ENCODE measurements at regions not wholly inside any gene's neighbourhood (a gene's known extent, or its start where the extent isn't known, plus 50 kb on each side); places are given as distances from the start of the nearest gene placed in this dataset.

DNA sequence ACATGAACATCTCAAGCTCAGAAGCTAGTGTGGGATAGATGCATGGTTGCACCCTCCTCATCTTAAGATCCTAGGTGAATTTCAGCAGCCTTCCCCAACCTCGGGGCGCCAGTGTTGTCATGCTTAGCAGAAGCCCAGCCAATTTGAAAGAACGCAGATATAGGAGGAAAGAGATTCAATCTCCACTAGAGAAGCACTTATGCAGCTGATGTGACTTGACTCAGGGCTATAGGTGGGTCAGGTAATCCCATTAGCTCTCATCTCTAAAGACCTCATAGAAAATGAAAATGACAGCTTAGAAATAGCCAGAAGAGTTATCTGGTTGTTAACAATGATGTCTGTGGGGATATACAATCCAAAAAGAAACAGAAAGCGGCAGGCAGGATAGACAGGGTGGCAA is 310.5 kb downstream of the GPAM start:
- Histone ChIP-seq H4K5ac (ENCODE audit: insufficient read length, low read depth, low read length) (no peak overlapping the region), H2BK20ac (ENCODE audit: low read length) (no peak overlapping the region), H3K23me2 (ENCODE audit: low read depth, low read length) (no peaks in the 10 kb centered on the region), H3K79me1 (ENCODE audit: low read depth, low read length) (no peaks in the 10 kb centered on the region), H2BK120ac (replicated peaks; ENCODE audit: low read depth, low read length) (no peak overlapping the region), H4K91ac (replicated peaks; ENCODE audit: insufficient read length, low read length) (no peak overlapping the region), H3K27ac (ENCODE audit: low read depth, low read length) (no peak overlapping the region), H3K4me1 (replicated peaks in 1 of 4; ENCODE audit: control insufficient read depth in 3 of 4, insufficient read depth in 4 of 4, low read length in 3 of 4) (peaks cover 0 to 2% (median 0%) of the 10 kb centered on the region in 4 experiments; a peak in 1 of 7 replicates), H3K23ac (ENCODE audit: insufficient read length) (no peak overlapping the region), H3K9ac (replicated peaks in 1 of 4; ENCODE audit: extremely low read depth in 1 of 4, low read depth in 3 of 4, low read length in 3 of 4) (no peak overlapping the region), H2AK5ac (ENCODE audit: low read depth, low read length) (no peak overlapping the region), H3K56ac (replicated peaks; ENCODE audit: insufficient read length, low read depth, low read length) (no peak overlapping the region), H3K18ac (ENCODE audit: extremely low read depth, low read length) (no peak overlapping the region), H3K4ac (replicated peaks; ENCODE audit: insufficient read length, low read depth, low read length) (no peak overlapping the region), H2BK15ac (ENCODE audit: low read length) (no peak overlapping the region), H4K20me1 (replicated peaks in 1 of 2; ENCODE audit: control insufficient read depth in 1 of 2, insufficient read depth in 2 of 2, low read length in 2 of 2) (no peaks in the 10 kb centered on the region), H3K27me3 (replicated peaks in 1 of 4; ENCODE audit: control insufficient read depth in 3 of 4, extremely low read depth in 1 of 4, insufficient read depth in 3 of 4, low read length in 3 of 4) (no peaks in the 10 kb centered on the region), H3K36me3 (ENCODE audit: control insufficient read depth in 2 of 4, insufficient read depth in 4 of 4, low read length in 3 of 4) (peaks cover 0 to 2% (median 0%) of the 10 kb centered on the region in 4 experiments; a peak in 2 of 8 replicates), H3K14ac (ENCODE audit: insufficient read length) (no peak overlapping the region), H3K9me3 (ENCODE audit: insufficient read depth in 2 of 2, low read depth in 1 of 2, low read length in 1 of 2) (peaks cover 2 to 7% of the 10 kb centered on the region in 2 experiments; a peak in 2 of 4 replicates), H2BK5ac (ENCODE audit: low read depth, low read length) (no peak overlapping the region), H3K4me3 (ENCODE audit: extremely low read depth in 1 of 4, insufficient read depth in 2 of 4, low read depth in 3 of 4, low read length in 4 of 4) (no peak overlapping the region), H2AFZ (ENCODE audit: low read length) (no peak overlapping the region), H4K8ac (ENCODE audit: extremely low read depth, insufficient read depth, low read length) (no peak overlapping the region), H3K4me2 (ENCODE audit: insufficient read depth in 1 of 2, low read depth in 2 of 2, low read length in 2 of 2) (no peak overlapping the region), H3K79me2 (ENCODE audit: control insufficient read depth in 1 of 2, insufficient read depth in 2 of 2, low read length in 2 of 2) (no peaks in the 10 kb centered on the region), H2BK12ac (ENCODE audit: low read depth, low read length) (no peak overlapping the region)
- DNase-seq (ENCODE audit: low read depth in 1 of 2, low spot score in 2 of 2) (no peak), FAIRE-seq (no peak)
- 92% methylated on average over 4 of the region's 4 CpGs; no CpG with 5 or more reads in 1 of the 2 experiments for WGBS, 2 experiments (ENCODE audit: extremely low coverage in 1 of 2, insufficient coverage in 1 of 2, insufficient read length in 1 of 2, insufficient replicate concordance in 2 of 2, low coverage in 1 of 2, low lambda C conversion rate in 2 of 2, missing lambda C conversion rate in 1 of 2)
- TF ChIP-seq CBX5 (IDR thresholded peaks at IDR 0.05; ENCODE audit: low read depth, low read length) (no peak), GTF2F1 (IDR thresholded peaks at IDR 0.05; ENCODE audit: borderline replicate concordance, low read depth, low read length) (no peak), PHF8 (conservative IDR thresholded peaks at IDR 0.05; ENCODE audit: low read depth, low read length) (no peak), TBP (IDR thresholded peaks at IDR 0.05; ENCODE audit: low read depth, low read length) (no peak)
- TF ChIP-seq, protein P1, sequence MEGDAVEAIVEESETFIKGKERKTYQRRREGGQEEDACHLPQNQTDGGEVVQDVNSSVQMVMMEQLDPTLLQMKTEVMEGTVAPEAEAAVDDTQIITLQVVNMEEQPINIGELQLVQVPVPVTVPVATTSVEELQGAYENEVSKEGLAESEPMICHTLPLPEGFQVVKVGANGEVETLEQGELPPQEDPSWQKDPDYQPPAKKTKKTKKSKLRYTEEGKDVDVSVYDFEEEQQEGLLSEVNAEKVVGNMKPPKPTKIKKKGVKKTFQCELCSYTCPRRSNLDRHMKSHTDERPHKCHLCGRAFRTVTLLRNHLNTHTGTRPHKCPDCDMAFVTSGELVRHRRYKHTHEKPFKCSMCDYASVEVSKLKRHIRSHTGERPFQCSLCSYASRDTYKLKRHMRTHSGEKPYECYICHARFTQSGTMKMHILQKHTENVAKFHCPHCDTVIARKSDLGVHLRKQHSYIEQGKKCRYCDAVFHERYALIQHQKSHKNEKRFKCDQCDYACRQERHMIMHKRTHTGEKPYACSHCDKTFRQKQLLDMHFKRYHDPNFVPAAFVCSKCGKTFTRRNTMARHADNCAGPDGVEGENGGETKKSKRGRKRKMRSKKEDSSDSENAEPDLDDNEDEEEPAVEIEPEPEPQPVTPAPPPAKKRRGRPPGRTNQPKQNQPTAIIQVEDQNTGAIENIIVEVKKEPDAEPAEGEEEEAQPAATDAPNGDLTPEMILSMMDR (IDR thresholded peaks at IDR 0.05; ENCODE audit: control extremely low read depth in 1 of 3, insufficient read depth in 1 of 3, low read depth in 1 of 3, low read length in 3 of 3) = no peak
- CTCF ChIA-PET (ENCODE audit: partially characterized antibody) = no interaction called here
- POLR2A ChIA-PET (ENCODE audit: partially characterized antibody) = no interaction called here

Measured in H1 (cell line).